Liver (tissue), 8 donors: ENCODE measurements at regions not wholly inside any gene's neighbourhood (a gene's known extent, or its start where the extent isn't known, plus 50 kb on each side); places are given as distances from the start of the nearest gene placed in this dataset.

Experiments used
- DNase-seq: peaks from one replicate; pipeline ENCODE4 v3.0.0-alpha.2; 2017; ENCODE audit warnings: low spot score
- H3K27ac ChIP-seq, 2 donors: one replicate each; pipeline ENCODE4 v1.7.0; 2013; ENCODE audit warnings: inconsistent platforms in 2 of 2, low read length in 2 of 2, control low read depth in 1 of 2, low read depth in 1 of 2, mild to moderate bottlenecking in 1 of 2
- H3K27me3 ChIP-seq, 4 donors: one replicate each; pipeline versions ENCODE4 v1.6.1 to v1.7.0; 2013; ENCODE audit warnings: low read length in 3 of 4, inconsistent platforms in 1 of 4, mild to moderate bottlenecking in 1 of 4, moderate library complexity in 1 of 4; ENCODE audit not compliant: control insufficient read depth in 4 of 4, insufficient read depth in 4 of 4
- H3K36me3 ChIP-seq, 4 donors: one replicate each; pipeline versions ENCODE4 v1.6.1 to v1.7.0; 2013; ENCODE audit warnings: low read length in 3 of 4, mild to moderate bottlenecking in 3 of 4, low read depth in 1 of 4, moderate library complexity in 1 of 4; ENCODE audit not compliant: control insufficient read depth in 4 of 4, insufficient read depth in 3 of 4
- H3K4me1 ChIP-seq, 4 donors: one replicate each; pipeline versions ENCODE4 v1.6.1 to v1.7.0; 2013; ENCODE audit warnings: low read length in 3 of 4, mild to moderate bottlenecking in 3 of 4, moderate library complexity in 1 of 4; ENCODE audit not compliant: control insufficient read depth in 4 of 4, insufficient read depth in 4 of 4
- H3K4me3 ChIP-seq, 3 donors: one replicate each; pipeline versions ENCODE4 v1.6.1 to v1.7.0; 2013; ENCODE audit warnings: low read length in 3 of 3, control low read depth in 1 of 3, low read depth in 1 of 3, mild to moderate bottlenecking in 1 of 3
- H3K9ac ChIP-seq, 2 donors: one replicate each; pipeline ENCODE4 v1.7.0; 2013; ENCODE audit warnings: low read length in 2 of 2, mild to moderate bottlenecking in 2 of 2, moderate library complexity in 2 of 2, control low read depth in 1 of 2, low read depth in 1 of 2
- H3K9me3 ChIP-seq, 4 donors: one replicate each; pipeline versions ENCODE4 v1.6.1 to v1.7.0; 2013; ENCODE audit warnings: low read length in 3 of 4; ENCODE audit not compliant: control insufficient read depth in 4 of 4
- CTCF ChIP-seq: fragments of 150-350 bp; IDR thresholded peaks from 2 replicates; pipeline ENCODE4 v1.5.1; 2017; ENCODE audit warnings: improper control_type of control experiment, low read depth, low read length; ENCODE audit not compliant: missing input control
- EGR1 ChIP-seq, 2 donors: IDR thresholded peaks; 2 replicates each; pipeline ENCODE4 v1.6.1; 2016 to 2018; ENCODE audit warnings: antibody characterized with exemption in 2 of 2, low read depth in 2 of 2
- FOXA1 ChIP-seq: IDR thresholded peaks from 2 replicates; pipeline ENCODE4 v1.6.1; 2016; ENCODE audit warnings: antibody characterized with exemption
- FOXA2 ChIP-seq: IDR thresholded peaks from 2 replicates; pipeline ENCODE4 v1.6.1; 2016; ENCODE audit warnings: antibody characterized with exemption
- GABPA ChIP-seq, 2 donors: IDR thresholded peaks in 1 of 2; conservative IDR thresholded peaks in 1 of 2; 2 replicates each; pipeline ENCODE4 v1.6.1; 2016; ENCODE audit warnings: antibody characterized with exemption in 2 of 2, mild to moderate bottlenecking in 1 of 2, moderate library complexity in 1 of 2
- HNF4A ChIP-seq, 2 donors: conservative IDR thresholded peaks; 2 replicates each; pipeline ENCODE4 v1.6.1; 2016; ENCODE audit warnings: antibody characterized with exemption in 2 of 2, mild to moderate bottlenecking in 2 of 2
- HNF4G ChIP-seq: IDR thresholded peaks from 2 replicates; pipeline ENCODE4 v1.6.1; 2016; ENCODE audit warnings: antibody characterized with exemption
- JUND ChIP-seq, 2 donors: IDR thresholded peaks; 2 replicates each; pipeline ENCODE4 v1.6.1; 2016; ENCODE audit warnings: antibody characterized with exemption in 2 of 2
- MAX ChIP-seq: IDR thresholded peaks from 2 replicates; pipeline ENCODE4 v1.6.1; 2016; ENCODE audit warnings: antibody characterized with exemption
- NR2F2 ChIP-seq: IDR thresholded peaks from 2 replicates; pipeline ENCODE4 v1.6.1; 2016; ENCODE audit warnings: antibody characterized with exemption
- RAD21 ChIP-seq, 2 donors: IDR thresholded peaks; 2 replicates each; pipeline ENCODE4 v1.6.1; 2016; ENCODE audit warnings: antibody characterized with exemption in 2 of 2, mild to moderate bottlenecking in 2 of 2
- REST ChIP-seq: IDR thresholded peaks from 2 replicates; pipeline ENCODE4 v1.6.1; 2016; ENCODE audit warnings: antibody characterized with exemption, mild to moderate bottlenecking
- RXRA ChIP-seq, 2 donors: IDR thresholded peaks; 2 replicates each; pipeline ENCODE4 v1.6.1; 2017 to 2018; ENCODE audit warnings: antibody characterized with exemption in 2 of 2, mild to moderate bottlenecking in 1 of 2
- SP1 ChIP-seq: IDR thresholded peaks from 2 replicates; pipeline ENCODE4 v1.6.1; 2018; ENCODE audit warnings: antibody characterized with exemption, mild to moderate bottlenecking
- TAF1 ChIP-seq: conservative IDR thresholded peaks from 2 replicates; pipeline ENCODE4 v1.6.1; 2016; ENCODE audit warnings: antibody characterized with exemption, mild to moderate bottlenecking
- YY1 ChIP-seq: IDR thresholded peaks from 2 replicates; pipeline ENCODE4 v1.6.1; 2016; ENCODE audit warnings: antibody characterized with exemption, mild to moderate bottlenecking
- ZBTB33 ChIP-seq: IDR thresholded peaks from 2 replicates; pipeline ENCODE4 v1.6.1; 2016; ENCODE audit warnings: antibody characterized with exemption
- WGBS: extraction: QIAGEN DNeasy Blood & Tissue Kit; methylation state at CpG from one replicate; pipeline ENCODE4 v1.1.7; 2013; 5-methylcytosine and 5-hydroxymethylcytosine counted together
- TF ChIP-seq, protein P1 (sequence below): IDR thresholded peaks from 2 replicates; pipeline ENCODE4 v1.6.1; 2016; ENCODE audit warnings: antibody characterized with exemption
- donor health status: healthy.
- donor health status: healthy.
- donor health status: healthy.
- donor health status: healthy.
- donor health status: healthy.

GRCh38 chr3:159904455-159904854 is 84.2 kb upstream of the IL12A start:
- H3K27ac ChIP-seq: no peak overlapping the region
- DNase-seq: no peak
- no peak overlapping the region for H3K9ac ChIP-seq
- 76% methylated on average over 2 of the region's 2 CpGs for WGBS
- no peak for TF ChIP-seq TAF1
- TF ChIP-seq, protein P1, sequence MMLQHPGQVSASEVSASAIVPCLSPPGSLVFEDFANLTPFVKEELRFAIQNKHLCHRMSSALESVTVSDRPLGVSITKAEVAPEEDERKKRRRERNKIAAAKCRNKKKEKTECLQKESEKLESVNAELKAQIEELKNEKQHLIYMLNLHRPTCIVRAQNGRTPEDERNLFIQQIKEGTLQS: no peak
- no peak for TF ChIP-seq MAX
- no peak for TF ChIP-seq EGR1 (IDR thresholded peaks at IDR 0.05; ENCODE audit: low read depth in 2 of 2)
- no peak for TF ChIP-seq NR2F2
- no peak for TF ChIP-seq JUND (IDR thresholded peaks at IDR 0.05)
- TF ChIP-seq YY1: no peak
- no peak for TF ChIP-seq HNF4A (conservative IDR thresholded peaks at IDR 0.05)
- no peak for TF ChIP-seq RAD21 (IDR thresholded peaks at IDR 0.05)
- no peak for TF ChIP-seq ZBTB33
- TF ChIP-seq GABPA (IDR thresholded peaks at IDR 0.05 in 1 of 2, conservative IDR thresholded peaks at IDR 0.05 in 1 of 2): no peak
- TF ChIP-seq HNF4G: no peak
- TF ChIP-seq FOXA1: no peak
- no peaks in the 10 kb centered on the region for H3K9me3 ChIP-seq
- no peaks in the 10 kb centered on the region for H3K36me3 ChIP-seq
- H3K4me1 ChIP-seq: no peaks in the 10 kb centered on the region
- H3K27me3 ChIP-seq: no peaks in the 10 kb centered on the region
- no peak overlapping the region for H3K4me3 ChIP-seq

GRCh38 chr3:159904911-159905310 is 83.7 kb upstream of the IL12A start:
- WGBS: 92% methylated on average over 2 of the region's 2 CpGs
- no peak overlapping the region for H3K9ac ChIP-seq
- no peak for TF ChIP-seq GABPA (IDR thresholded peaks at IDR 0.05 in 1 of 2, conservative IDR thresholded peaks at IDR 0.05 in 1 of 2)
- TF ChIP-seq HNF4G: no peak
- no peak for TF ChIP-seq SP1
- TF ChIP-seq EGR1 (IDR thresholded peaks at IDR 0.05; ENCODE audit: low read depth in 2 of 2): no peak
- TF ChIP-seq YY1: no peak
- no peak for TF ChIP-seq FOXA2
- TF ChIP-seq ZBTB33: no peak
- TF ChIP-seq CTCF: no peak
- no peak for TF ChIP-seq HNF4A (conservative IDR thresholded peaks at IDR 0.05)
- no peak for TF ChIP-seq RAD21 (IDR thresholded peaks at IDR 0.05)
- TF ChIP-seq JUND (IDR thresholded peaks at IDR 0.05): no peak
- no peak for TF ChIP-seq REST
- TF ChIP-seq, protein P1: no peak
- TF ChIP-seq FOXA1: no peak
- TF ChIP-seq MAX: no peak
- TF ChIP-seq NR2F2: no peak
- TF ChIP-seq TAF1: no peak
- TF ChIP-seq RXRA (IDR thresholded peaks at IDR 0.05): no peak
- H3K27me3 ChIP-seq: no peaks in the 10 kb centered on the region
- H3K4me1 ChIP-seq: no peaks in the 10 kb centered on the region
- no peak for DNase-seq
- H3K27ac ChIP-seq: no peak overlapping the region
- no peaks in the 10 kb centered on the region for H3K36me3 ChIP-seq
- no peak overlapping the region for H3K4me3 ChIP-seq
- H3K9me3 ChIP-seq: no peaks in the 10 kb centered on the region
